C4-2B (cell line): ENCODE measurements at regions not wholly inside any gene's neighbourhood (a gene's known extent, or its start where the extent isn't known, plus 50 kb on each side); places are given as distances from the start of the nearest gene placed in this dataset.

Experiments used
- ZFX ChIP-seq: fragments of 450-650 bp; IDR thresholded peaks from 2 replicates; pipeline ENCODE4 v1.6.1; 2017
- TF ChIP-seq, protein P1 (sequence below): fragments of 450-650 bp; conservative IDR thresholded peaks from 2 replicates; pipeline ENCODE4 v1.5.1; 2017; ENCODE audit warnings: mild to moderate bottlenecking

DNA sequence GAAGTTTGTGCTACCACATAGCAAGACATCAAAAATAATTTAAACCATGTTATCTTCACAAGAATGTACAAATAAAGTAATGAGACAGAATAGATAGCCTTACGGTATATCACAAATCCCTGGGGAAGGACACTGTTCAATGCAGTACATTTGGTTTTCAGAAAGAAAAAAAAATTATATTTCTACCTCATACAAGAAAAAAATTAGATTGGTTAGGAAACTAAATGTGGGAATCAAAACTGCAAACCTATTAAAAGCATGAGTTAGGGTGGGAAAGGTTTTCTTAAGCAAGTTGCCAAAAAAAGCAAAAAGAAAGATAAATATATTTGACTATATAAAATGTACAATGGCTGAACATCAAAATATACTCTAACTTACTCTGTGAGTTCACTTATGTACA lies 201.9 kb upstream of the NREP start:
- TF ChIP-seq, protein P1, sequence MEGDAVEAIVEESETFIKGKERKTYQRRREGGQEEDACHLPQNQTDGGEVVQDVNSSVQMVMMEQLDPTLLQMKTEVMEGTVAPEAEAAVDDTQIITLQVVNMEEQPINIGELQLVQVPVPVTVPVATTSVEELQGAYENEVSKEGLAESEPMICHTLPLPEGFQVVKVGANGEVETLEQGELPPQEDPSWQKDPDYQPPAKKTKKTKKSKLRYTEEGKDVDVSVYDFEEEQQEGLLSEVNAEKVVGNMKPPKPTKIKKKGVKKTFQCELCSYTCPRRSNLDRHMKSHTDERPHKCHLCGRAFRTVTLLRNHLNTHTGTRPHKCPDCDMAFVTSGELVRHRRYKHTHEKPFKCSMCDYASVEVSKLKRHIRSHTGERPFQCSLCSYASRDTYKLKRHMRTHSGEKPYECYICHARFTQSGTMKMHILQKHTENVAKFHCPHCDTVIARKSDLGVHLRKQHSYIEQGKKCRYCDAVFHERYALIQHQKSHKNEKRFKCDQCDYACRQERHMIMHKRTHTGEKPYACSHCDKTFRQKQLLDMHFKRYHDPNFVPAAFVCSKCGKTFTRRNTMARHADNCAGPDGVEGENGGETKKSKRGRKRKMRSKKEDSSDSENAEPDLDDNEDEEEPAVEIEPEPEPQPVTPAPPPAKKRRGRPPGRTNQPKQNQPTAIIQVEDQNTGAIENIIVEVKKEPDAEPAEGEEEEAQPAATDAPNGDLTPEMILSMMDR, result no peak
- no peak for TF ChIP-seq ZFX
